Vagina (tissue), 2 donors: ENCODE measurements at regions not wholly inside any gene's neighbourhood (a gene's known extent, or its start where the extent isn't known, plus 50 kb on each side); places are given as distances from the start of the nearest gene placed in this dataset.
"Not testable (repeated sequence)": the region's sequence is repeated elsewhere in the genome, so short reads cannot be mapped to it uniquely, and the experiment has no call there.

Experiments
- DNase-seq, 2 donors: peaks; one replicate each; pipeline ENCODE4 v3.0.0-alpha.2; 2017; ENCODE audit errors: extremely low spot score in 2 of 2
- H3K27ac ChIP-seq: fragments of 200-600 bp; sonication (generic); one replicate; pipeline ENCODE4 v1.5.1; 2019
- H3K27me3 ChIP-seq: fragments of 200-600 bp; sonication (generic); one replicate; pipeline ENCODE4 v1.5.1; 2019
- H3K36me3 ChIP-seq, 2 donors: fragments of 200-600 bp; sonication (generic); one replicate each; pipeline ENCODE4 v1.5.1; 2017 to 2019
- H3K4me1 ChIP-seq: fragments of 200-600 bp; sonication (generic); one replicate; pipeline ENCODE4 v1.5.1; 2019
- H3K4me3 ChIP-seq, 2 donors: fragments of 200-600 bp; sonication (generic); 1 replicate in 1 of 2; 2 replicates in 1 of 2; pipeline ENCODE4 v1.5.1; 2016 to 2019
- H3K9me3 ChIP-seq: fragments of 200-600 bp; sonication (generic); one replicate; pipeline ENCODE4 v1.5.1; 2019
- POLR2A ChIP-seq, 2 donors: fragments of 450-650 bp; IDR thresholded peaks; one replicate each; pipeline ENCODE4 v1.6.1; 2017; ENCODE audit warnings: antibody characterized with exemption in 2 of 2, mild to moderate bottlenecking in 2 of 2, moderate library complexity in 2 of 2
- POLR2AphosphoS5 ChIP-seq, 2 donors: sonication (generic); formaldehyde crosslinking; IDR thresholded peaks; one replicate each; pipeline ENCODE4 v1.9.0; 2017; ENCODE audit warnings: antibody characterized with exemption in 2 of 2, mild to moderate bottlenecking in 2 of 2, low read depth in 1 of 2; ENCODE audit not compliant: insufficient read depth in 1 of 2
- intact Hi-C: fragments of 100-400 bp; cut with DNase I; formaldehyde crosslinking; loops from one replicate; pipeline ENCODE4 v1.15.1; 2023
- TF ChIP-seq, protein P1 (sequence below), 3 experiments: fragments of 450-650 bp in 2 of 3; fragments of 200-600 bp in 1 of 3; sonication (generic) in 1 of 3; IDR thresholded peaks; one replicate each; pipeline ENCODE4 v1.5.1; 2017 to 2019; ENCODE audit warnings: antibody characterized with exemption in 3 of 3, mild to moderate bottlenecking in 2 of 3, moderate library complexity in 2 of 3

DNA sequence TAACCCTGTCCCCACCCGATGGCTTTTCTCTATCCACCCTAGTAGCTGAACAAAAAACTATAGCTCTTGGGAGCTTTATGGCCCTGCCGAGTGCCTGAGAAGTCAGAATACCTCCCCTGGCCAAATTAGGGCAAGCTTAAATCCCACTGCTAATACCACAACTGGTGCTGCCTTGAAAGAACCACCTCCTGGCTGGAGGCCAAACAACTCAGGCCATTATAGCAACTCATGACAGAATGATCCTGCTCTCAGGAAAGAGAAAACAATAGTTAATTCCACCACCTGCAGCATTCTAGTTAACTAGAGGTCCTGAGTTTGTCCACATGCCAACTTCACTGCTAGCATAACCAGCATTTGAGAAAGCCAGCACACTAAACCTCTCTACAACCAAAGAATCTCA lies 123.2 kb downstream of the RTP4 start:
- Histone ChIP-seq H3K4me1 (no peaks in the 10 kb centered on the region), H3K27ac (no peak overlapping the region), H3K27me3 (no peaks in the 10 kb centered on the region), H3K36me3 (no peaks in the 10 kb centered on the region), H3K9me3 (no peaks in the 10 kb centered on the region), H3K4me3 (no peak overlapping the region)
- no peak for TF ChIP-seq POLR2A (IDR thresholded peaks at IDR 0.05)
- TF ChIP-seq, protein P1, sequence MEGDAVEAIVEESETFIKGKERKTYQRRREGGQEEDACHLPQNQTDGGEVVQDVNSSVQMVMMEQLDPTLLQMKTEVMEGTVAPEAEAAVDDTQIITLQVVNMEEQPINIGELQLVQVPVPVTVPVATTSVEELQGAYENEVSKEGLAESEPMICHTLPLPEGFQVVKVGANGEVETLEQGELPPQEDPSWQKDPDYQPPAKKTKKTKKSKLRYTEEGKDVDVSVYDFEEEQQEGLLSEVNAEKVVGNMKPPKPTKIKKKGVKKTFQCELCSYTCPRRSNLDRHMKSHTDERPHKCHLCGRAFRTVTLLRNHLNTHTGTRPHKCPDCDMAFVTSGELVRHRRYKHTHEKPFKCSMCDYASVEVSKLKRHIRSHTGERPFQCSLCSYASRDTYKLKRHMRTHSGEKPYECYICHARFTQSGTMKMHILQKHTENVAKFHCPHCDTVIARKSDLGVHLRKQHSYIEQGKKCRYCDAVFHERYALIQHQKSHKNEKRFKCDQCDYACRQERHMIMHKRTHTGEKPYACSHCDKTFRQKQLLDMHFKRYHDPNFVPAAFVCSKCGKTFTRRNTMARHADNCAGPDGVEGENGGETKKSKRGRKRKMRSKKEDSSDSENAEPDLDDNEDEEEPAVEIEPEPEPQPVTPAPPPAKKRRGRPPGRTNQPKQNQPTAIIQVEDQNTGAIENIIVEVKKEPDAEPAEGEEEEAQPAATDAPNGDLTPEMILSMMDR (IDR thresholded peaks at IDR 0.05), result no peak
- no peak for TF ChIP-seq POLR2AphosphoS5 (IDR thresholded peaks at IDR 0.05; ENCODE audit: insufficient read depth in 1 of 2, low read depth in 1 of 2)
- intact Hi-C loops, result no loop called here
- no peak for DNase-seq

DNA sequence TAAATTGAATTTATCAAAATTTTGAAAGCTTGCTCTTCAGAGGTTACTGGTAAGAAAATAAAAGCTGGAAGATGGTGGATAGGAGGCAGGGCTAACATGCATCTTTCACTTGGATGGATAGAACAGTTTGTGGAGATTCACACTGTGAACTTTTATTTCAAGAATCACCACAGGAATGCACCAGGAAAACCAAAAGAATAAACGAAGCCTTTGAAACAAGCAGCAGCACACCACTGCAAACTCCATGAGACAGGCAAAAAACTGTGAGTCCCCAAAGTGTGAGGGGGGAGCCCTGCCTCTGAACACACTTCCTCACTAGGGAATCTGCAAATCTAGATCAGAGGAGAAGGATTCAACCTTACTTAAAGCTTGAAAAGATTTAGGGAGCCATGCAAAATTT lies 122.2 kb downstream of the RTP4 start:
- Histone ChIP-seq H3K9me3 (no peaks in the 10 kb centered on the region), H3K27me3 (no peaks in the 10 kb centered on the region), H3K27ac (no peak overlapping the region), H3K4me1 (no peaks in the 10 kb centered on the region), H3K36me3 (no peaks in the 10 kb centered on the region), H3K4me3 (no peak overlapping the region)
- TF ChIP-seq POLR2A (IDR thresholded peaks at IDR 0.05), result no peak
- no peak for TF ChIP-seq POLR2AphosphoS5 (IDR thresholded peaks at IDR 0.05; ENCODE audit: insufficient read depth in 1 of 2, low read depth in 1 of 2)
- TF ChIP-seq, protein P1 (IDR thresholded peaks at IDR 0.05), result no peak
- DNase-seq, result no peak
- intact Hi-C loops, result no loop called here

DNA sequence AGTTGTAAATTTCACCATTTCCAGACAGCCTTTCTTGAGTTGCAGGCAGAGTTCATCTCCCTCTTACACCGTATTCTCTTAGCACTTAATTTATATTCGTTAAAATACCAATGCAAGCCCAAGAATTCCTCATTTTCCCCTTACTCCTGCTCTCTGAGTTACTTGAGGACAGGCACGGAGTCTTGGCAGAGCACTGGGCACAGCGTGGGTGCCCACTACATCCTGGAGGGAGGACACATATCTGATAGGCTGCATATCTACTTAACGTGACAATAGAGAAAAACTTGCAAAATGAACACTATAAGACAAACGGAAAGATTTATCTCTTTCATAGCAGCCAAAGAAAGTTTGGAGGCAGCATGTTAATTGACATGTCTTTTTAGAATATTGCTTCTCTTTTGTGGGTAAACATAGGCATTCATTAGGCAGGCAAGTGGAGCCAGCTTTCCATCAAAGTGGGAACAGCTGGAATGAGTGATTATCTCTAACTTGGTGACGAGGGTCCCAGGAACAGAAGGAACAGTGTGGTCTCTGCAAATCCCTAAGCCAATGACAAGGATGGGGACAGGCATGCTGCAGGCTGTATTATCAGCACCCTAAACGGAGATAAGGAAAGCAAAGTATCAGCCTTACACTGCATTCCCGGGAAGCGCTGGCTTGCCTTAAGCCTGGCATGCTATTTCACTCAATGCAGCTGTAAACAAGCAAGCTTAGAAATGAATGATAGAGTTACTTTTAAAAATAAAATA lies 116.5 kb downstream of the RTP4 start:
- H3K27ac ChIP-seq, result no peak overlapping the region
- no peaks in the 10 kb centered on the region for H3K9me3 ChIP-seq
- intact Hi-C loops, result no loop called here
- H3K4me1 ChIP-seq, result no peaks in the 10 kb centered on the region
- DNase-seq, result no peak
- TF ChIP-seq, protein P1 (IDR thresholded peaks at IDR 0.05), result no peak
- TF ChIP-seq POLR2A (IDR thresholded peaks at IDR 0.05) (no peak), POLR2AphosphoS5 (IDR thresholded peaks at IDR 0.05; ENCODE audit: insufficient read depth in 1 of 2, low read depth in 1 of 2) (no peak)
- H3K27me3 ChIP-seq, result no peaks in the 10 kb centered on the region
- no peaks in the 10 kb centered on the region for H3K36me3 ChIP-seq
- H3K4me3 ChIP-seq, result no peak overlapping the region

- intact Hi-C loops, result no loop called here
- Histone ChIP-seq H3K36me3 (no peaks in the 10 kb centered on the region), H3K4me1 (no peaks in the 10 kb centered on the region), H3K27ac (no peak overlapping the region), H3K4me3 (no peak overlapping the region), H3K9me3 (no peaks in the 10 kb centered on the region), H3K27me3 (no peaks in the 10 kb centered on the region)
- no peak for DNase-seq
- no peak for TF ChIP-seq POLR2A (IDR thresholded peaks at IDR 0.05)
- TF ChIP-seq POLR2AphosphoS5 (IDR thresholded peaks at IDR 0.05; ENCODE audit: insufficient read depth in 1 of 2, low read depth in 1 of 2), result no peak
- TF ChIP-seq, protein P1 (IDR thresholded peaks at IDR 0.05), result no peak
Measured at GRCh38 chr3:187481426-187481825, 113.2 kb downstream of the RTP4 start.

DNA sequence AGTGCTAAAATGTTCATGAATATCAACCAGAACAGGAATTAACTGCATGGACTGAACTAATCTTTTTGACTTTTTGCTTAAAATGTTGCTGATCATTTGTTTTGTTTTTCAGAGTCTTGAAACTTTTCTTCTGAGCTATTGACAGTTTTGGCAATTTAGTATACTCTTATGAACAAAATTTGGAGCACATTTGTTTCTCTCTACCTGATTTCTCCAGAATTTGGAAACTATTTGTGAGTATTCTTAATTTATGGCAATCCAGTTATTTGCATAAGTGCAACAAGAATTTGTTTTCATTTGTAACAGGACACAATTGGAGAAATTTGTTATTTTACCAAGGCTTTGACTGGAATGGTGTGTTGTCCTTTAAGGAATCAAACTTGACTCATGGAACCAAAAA lies 107.4 kb downstream of the RTP4 start:
- H3K36me3 ChIP-seq, H3K4me3 ChIP-seq, H3K27ac ChIP-seq, DNase-seq, H3K9me3 ChIP-seq, intact Hi-C loops, H3K27me3 ChIP-seq, H3K4me1 ChIP-seq: not testable (repeated sequence)
